ENCODE measurements at regions not wholly inside any gene's neighbourhood (a gene's known extent, or its start where the extent isn't known, plus 50 kb on each side); places are given as distances from the start of the nearest gene placed in this dataset.

DNA sequence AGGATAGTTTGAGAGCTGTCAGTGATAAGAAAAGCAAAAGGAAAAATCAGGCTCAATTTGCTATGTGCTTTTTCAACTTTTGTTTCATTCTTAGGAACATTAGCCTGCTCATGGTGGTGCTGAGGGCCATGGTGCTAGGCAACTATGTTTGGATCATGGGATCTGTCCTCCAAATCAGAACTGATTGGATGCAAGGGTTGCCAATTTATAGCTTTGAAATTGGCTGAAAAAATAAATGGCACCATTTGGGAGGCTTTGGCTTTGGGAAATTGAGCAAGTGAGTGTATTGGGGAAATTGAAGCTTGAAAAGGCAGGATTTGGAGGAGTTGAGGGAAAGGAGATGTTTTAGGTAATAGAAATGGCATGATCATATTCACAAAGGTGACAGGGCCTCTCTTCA, 103.8 kb downstream of the CYP26A1 start:
- intact Hi-C loops (cut with DNase I): no loop called here
- H3K4me1 ChIP-seq: peaks cover 5 to 6% of the 10 kb centered on the region in 2 donors
- no peak for DNase-seq
- no peaks in the 10 kb centered on the region for H3K27me3 ChIP-seq
- H3K36me3 ChIP-seq: no peaks in the 10 kb centered on the region
- H3K27ac ChIP-seq: no peak overlapping the region
- TF ChIP-seq, protein P1, sequence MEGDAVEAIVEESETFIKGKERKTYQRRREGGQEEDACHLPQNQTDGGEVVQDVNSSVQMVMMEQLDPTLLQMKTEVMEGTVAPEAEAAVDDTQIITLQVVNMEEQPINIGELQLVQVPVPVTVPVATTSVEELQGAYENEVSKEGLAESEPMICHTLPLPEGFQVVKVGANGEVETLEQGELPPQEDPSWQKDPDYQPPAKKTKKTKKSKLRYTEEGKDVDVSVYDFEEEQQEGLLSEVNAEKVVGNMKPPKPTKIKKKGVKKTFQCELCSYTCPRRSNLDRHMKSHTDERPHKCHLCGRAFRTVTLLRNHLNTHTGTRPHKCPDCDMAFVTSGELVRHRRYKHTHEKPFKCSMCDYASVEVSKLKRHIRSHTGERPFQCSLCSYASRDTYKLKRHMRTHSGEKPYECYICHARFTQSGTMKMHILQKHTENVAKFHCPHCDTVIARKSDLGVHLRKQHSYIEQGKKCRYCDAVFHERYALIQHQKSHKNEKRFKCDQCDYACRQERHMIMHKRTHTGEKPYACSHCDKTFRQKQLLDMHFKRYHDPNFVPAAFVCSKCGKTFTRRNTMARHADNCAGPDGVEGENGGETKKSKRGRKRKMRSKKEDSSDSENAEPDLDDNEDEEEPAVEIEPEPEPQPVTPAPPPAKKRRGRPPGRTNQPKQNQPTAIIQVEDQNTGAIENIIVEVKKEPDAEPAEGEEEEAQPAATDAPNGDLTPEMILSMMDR (IDR thresholded peaks at IDR 0.05): no peak
- no peak for TF ChIP-seq POLR2A (IDR thresholded peaks at IDR 0.05)
- H3K9me3 ChIP-seq: no peaks in the 10 kb centered on the region
- H3K4me3 ChIP-seq (replicated peaks in 1 of 3): no peak overlapping the region

DNA sequence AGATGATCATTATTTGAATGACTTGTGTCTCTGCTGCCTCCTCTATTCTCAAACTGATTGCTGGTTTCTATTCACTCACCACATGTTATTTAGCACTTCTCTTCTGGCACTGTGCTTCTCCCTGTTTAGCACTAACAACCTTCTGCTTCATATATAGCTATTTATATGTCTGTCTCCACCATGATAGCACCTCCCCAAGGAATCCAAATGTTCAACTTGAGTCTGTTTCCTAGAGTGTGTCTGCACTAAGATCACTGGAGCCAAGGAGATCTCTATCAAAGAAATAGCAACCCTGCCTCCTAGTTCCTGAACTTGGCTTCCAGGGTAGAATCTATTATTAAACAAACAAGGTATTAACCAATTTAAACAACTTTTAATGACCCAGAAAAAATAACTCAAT, 104.5 kb downstream of the CYP26A1 start:
- intact Hi-C loops (cut with DNase I): no loop called here
- H3K9me3 ChIP-seq: no peaks in the 10 kb centered on the region

DNA sequence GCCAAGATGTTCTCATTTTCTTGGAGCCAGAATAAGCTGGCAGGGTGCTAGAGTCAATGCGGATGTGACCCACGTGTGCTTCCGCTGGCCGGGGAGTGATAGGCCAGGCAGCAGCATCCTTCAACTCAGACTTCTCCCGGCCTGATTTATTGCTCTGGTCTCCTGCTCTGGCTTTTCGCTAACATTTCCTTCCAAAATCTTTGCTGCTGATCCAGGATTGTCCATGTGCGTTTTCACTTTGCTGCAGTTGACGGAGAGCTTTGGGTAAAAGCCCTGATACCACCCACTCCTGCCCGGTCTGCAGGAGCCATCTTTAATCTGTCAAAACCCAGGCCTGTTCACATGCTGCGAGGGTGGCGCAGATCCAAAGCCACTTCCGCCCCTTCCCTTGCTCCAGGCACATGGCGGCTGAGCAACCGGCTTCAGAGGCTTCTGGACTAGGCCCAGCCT, 106.8 kb downstream of the CYP26A1 start:
- H3K4me3 ChIP-seq (replicated peaks in 1 of 3): no peak overlapping the region
- no peak overlapping the region for H3K27ac ChIP-seq
- 75 to 84% methylated on average over 14 of the region's 14 CpGs for WGBS, 2 donors
- H3K4me1 ChIP-seq: peaks cover 0 to 5% of the 10 kb centered on the region in 2 donors
- TF ChIP-seq POLR2A (IDR thresholded peaks at IDR 0.05): no peak
- TF ChIP-seq, protein P1 (IDR thresholded peaks at IDR 0.05): no peak
- intact Hi-C loops (cut with DNase I): no loop called here
- no peaks in the 10 kb centered on the region for H3K27me3 ChIP-seq
- DNase-seq: no peak
- H3K9me3 ChIP-seq: no peaks in the 10 kb centered on the region
- no peaks in the 10 kb centered on the region for H3K36me3 ChIP-seq

More for the DNA sequence above, 104.5 kb downstream of the CYP26A1 start:
- TF ChIP-seq, protein P1 (IDR thresholded peaks at IDR 0.05): no peak
- TF ChIP-seq POLR2A (IDR thresholded peaks at IDR 0.05): no peak
- Histone ChIP-seq H3K4me1 (peaks cover 5 to 6% of the 10 kb centered on the region in 2 donors), H3K27ac (no peak overlapping the region), H3K36me3 (no peaks in the 10 kb centered on the region), H3K4me3 (replicated peaks in 1 of 3) (no peak overlapping the region), H3K27me3 (no peaks in the 10 kb centered on the region)
- DNase-seq: no peak

DNA sequence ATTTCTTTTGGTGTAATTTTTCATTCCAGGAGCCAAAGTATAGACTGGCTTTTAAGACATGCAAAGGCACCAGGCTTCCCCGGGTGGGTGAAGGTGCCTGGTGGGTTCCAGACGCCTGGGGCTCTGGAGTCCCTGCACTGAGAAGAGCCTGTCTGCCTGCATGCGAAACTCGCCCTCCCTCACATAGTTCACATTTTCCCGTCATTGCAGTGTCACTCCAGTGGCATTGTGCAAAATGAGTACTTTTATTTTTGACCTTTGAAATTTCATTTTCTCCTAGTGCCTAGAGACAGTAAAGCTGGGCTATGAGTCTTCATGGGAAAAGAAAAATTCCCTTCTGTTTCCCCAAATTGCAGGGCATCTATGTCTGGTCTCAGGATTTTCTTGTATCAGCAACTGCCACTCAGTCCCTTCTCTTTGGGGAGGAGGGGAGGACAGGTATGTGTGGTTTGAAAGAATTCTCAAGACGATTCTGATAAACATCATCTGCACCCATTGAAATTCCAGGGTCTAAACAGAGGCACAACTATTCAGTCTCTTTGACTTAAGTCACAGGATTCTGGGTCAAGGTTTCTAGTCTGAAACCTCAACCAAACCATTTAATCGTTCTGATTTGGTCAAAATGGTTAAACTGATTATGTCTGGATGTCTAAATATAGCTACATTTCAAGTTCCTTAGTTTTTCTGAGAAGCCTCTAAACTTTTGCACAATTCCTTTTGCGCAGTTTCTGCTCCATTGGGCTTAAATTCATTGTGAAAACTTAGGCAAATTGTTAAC, 107.8 kb downstream of the CYP26A1 start:
- no peak for TF ChIP-seq POLR2A (IDR thresholded peaks at IDR 0.05)
- TF ChIP-seq, protein P1 (IDR thresholded peaks at IDR 0.05): no peak
- no peaks in the 10 kb centered on the region for H3K9me3 ChIP-seq
- H3K27ac ChIP-seq: no peak overlapping the region
- intact Hi-C loops (cut with DNase I): no loop called here
- no peaks in the 10 kb centered on the region for H3K36me3 ChIP-seq
- no peak for DNase-seq
- no peaks in the 10 kb centered on the region for H3K27me3 ChIP-seq
- peaks cover 0 to 5% of the 10 kb centered on the region in 2 donors for H3K4me1 ChIP-seq
- 81 to 82% methylated on average over 8 of the region's 8 CpGs for WGBS, 2 donors
- H3K4me3 ChIP-seq (replicated peaks in 1 of 3): no peak overlapping the region

DNA sequence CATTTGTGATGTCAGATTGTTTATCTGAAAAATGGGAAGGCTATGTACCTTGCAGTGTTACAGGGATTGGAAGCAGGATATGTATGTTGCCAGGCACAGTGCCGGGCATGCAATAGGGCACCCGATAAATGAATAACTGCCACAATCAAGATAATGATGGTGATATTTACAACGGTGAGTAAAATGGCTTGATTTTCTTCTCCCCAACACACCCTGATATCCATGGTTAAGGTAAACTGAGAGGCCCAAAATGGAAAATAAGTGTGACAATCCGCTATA, 108.3 kb downstream of the CYP26A1 start:
- WGBS, 2 donors: 87 to 88% methylated on average over 4 of the region's 4 CpGs
- intact Hi-C loops (cut with DNase I): no loop called here

More for the DNA sequence above, 108.3 kb downstream of the CYP26A1 start:
- H3K36me3 ChIP-seq: no peaks in the 10 kb centered on the region
- peaks cover 0 to 5% of the 10 kb centered on the region in 2 donors for H3K4me1 ChIP-seq
- no peak for DNase-seq
- H3K9me3 ChIP-seq: no peaks in the 10 kb centered on the region
- TF ChIP-seq POLR2A (IDR thresholded peaks at IDR 0.05): no peak
- TF ChIP-seq, protein P1 (IDR thresholded peaks at IDR 0.05): no peak
- H3K27me3 ChIP-seq: no peaks in the 10 kb centered on the region
- H3K27ac ChIP-seq: no peak overlapping the region
- H3K4me3 ChIP-seq (replicated peaks in 1 of 3): no peak overlapping the region

Measured in thyroid gland (tissue), 4 donors.